Adrenal gland (tissue), 5 donors: ENCODE measurements at regions not wholly inside any gene's neighbourhood (a gene's known extent, or its start where the extent isn't known, plus 50 kb on each side); places are given as distances from the start of the nearest gene placed in this dataset.

Source experiments
- CTCF ChIP-seq, 6 experiments: fragments of 450-650 bp in 4 of 6; fragments of 200-600 bp in 2 of 6; sonication (generic) in 1 of 6; IDR thresholded peaks; 1 replicate in 5 of 6; 2 replicates in 1 of 6; pipeline versions ENCODE4 v1.5.1 to v1.8.0; 2016 to 2021; ENCODE audit warnings: antibody characterized with exemption in 6 of 6, mild to moderate bottlenecking in 2 of 6, moderate library complexity in 1 of 6
- POLR2A ChIP-seq, 2 donors: fragments of 450-650 bp; IDR thresholded peaks; one replicate each; pipeline ENCODE4 v1.6.1; 2017; ENCODE audit warnings: antibody characterized with exemption in 2 of 2, mild to moderate bottlenecking in 2 of 2, moderate library complexity in 1 of 2
- donor health status: DM: no; HTN: no; CAD: no.

- TF ChIP-seq CTCF (IDR thresholded peaks at IDR 0.05) (no peak), POLR2A (IDR thresholded peaks at IDR 0.05) (no peak)
Measured at GRCh38 chr4:57689693-57690205, 579.6 kb upstream of the IGFBP7 start.
